ENCODE measurements at regions not wholly inside any gene's neighbourhood (a gene's known extent, or its start where the extent isn't known, plus 50 kb on each side); places are given as distances from the start of the nearest gene placed in this dataset.

DNA sequence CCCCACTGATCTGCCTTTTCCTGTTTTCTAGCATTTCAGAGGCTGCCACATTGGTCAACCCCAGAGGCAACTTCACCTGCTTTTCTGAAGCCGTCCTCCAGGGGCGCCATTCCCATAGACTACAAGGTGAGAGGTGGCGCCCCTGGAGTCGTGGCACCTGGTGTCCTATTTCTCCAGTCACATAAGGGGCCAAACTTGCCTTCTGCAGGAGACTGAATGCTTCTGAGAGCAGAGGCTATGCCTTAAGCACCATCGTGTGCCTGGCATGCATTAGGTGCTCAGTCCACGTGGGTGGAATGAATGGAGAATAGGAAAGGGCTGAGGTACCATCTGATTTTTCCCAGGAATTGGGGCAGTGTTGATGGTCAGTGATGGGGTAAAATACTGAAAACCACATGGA lies 164.8 kb downstream of the HAPSTR1 start:
- peak; percentile 17 for DNase-seq

DNA sequence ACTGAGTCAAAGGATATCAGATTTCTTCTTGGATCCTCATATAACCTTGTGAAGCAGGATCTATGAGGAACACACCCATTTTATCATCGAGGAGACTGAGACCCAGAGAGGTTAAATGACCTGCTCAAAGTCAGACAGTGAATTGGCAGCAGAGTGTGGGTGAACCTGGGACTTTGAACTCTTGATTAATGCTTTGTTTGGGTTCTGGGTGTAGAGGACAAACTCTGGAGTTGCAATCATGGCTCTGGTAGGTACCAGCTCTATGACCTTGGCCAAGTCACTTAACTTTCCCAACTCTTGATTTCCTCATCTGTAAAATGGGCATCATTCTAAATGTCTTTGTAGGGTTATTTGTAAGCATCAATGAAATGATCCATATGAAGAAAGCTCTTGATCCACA lies 166.4 kb downstream of the HAPSTR1 start:
- no peak for DNase-seq

DNA sequence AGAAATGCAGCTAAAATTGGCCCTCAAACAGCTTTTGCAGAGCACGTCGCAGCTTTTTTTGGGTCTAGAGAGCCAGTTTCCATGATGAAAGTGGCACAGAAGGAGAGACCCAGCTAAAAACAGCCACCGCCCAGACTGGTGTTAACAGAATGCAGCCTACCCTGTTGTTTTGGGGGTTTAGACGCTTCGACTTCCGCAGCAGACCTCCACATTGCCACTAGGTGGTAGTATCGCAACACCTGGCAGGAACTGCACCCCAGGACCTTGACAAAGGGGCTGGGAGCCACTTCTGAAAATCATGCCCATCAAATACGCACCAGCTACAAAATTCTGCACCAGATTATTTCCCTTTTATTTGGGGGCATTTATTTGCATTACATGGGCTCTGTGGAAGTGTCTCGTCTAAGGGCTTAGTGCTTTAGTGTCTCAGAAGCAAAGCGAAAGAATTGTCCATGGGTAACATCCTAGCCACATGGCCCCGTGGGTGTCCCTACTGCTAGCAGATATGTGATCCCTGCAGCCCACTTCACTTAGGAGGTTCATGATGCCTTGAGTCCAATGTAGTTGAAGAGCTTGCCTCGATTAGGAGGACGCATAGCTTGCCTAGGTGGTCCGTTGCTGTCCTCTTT lies 167.1 kb downstream of the HAPSTR1 start:
- DNase-seq = no peak

DNA sequence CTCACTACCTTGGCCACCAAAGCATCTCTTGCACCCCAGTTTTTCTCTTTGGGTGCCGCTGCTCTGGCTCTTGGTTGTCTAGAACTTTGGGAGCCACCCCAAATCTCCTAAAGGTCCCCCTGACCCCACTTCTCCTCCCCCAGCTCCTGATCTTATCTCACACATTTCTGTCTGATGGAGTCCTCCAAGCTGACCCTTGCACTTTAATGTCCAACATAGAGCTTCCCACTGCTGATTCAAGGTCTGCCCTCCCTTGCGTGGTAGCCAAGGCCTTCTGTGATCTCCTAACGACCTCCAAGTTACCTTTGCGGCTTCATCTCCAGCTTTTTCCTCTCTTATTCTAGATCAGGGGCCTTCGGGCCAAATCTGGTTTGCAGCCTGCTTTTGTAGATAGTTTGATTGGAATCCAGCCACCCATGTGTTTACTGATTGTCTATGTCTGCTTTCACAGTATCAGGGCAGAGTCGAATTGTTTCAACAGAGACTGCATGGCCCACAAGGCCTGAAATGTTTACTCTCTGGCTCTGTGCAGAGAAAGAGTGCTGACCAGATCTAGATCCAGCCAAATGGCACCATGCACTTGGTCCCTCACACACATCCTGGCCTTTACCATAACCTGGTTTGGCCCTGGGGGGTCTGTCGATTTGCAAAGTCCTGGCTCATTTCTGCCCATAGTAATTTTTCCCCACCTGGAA lies 168.6 kb downstream of the HAPSTR1 start:
- DNase-seq = no peak

DNA sequence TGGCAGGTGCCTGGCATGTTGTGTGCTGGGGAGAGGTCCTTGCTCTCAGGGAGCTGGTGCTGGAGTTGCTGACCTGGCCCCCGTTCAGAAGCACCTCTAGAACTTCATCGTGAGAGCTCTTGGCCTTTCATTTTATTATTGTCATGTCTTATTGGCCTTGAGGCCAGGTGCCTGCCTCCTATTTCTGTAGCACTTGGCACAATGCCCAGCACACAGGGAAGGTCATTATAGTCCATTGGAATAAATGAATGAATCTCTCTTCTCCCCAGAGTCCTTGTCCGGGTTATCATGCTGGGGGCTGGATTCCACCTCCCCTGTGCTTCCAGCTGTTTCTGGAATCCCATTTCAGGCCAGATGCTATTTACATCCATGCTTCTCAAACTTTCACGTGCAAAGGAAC lies 169.2 kb downstream of the HAPSTR1 start:
- DNase-seq = no peak

DNA sequence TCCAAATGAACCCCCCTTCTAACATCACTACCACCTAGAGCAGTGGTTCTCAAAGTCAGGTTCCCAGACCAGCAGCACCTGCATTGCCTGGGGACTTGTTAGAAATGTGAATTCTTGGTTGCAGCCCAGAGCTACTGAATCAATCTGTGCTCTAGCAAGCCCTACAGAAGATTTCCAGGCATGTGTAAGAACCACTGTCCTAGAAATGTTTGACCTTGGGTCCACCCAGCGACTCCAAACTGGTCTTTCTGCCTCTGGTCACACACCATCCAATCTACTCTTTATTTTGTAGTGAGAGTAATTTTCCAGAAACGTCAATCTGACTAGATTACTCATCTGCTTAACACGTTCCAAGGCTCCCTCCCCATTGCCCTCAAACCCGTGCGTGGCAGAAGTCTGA lies 169.9 kb downstream of the HAPSTR1 start:
- DNase-seq = no peak

DNA sequence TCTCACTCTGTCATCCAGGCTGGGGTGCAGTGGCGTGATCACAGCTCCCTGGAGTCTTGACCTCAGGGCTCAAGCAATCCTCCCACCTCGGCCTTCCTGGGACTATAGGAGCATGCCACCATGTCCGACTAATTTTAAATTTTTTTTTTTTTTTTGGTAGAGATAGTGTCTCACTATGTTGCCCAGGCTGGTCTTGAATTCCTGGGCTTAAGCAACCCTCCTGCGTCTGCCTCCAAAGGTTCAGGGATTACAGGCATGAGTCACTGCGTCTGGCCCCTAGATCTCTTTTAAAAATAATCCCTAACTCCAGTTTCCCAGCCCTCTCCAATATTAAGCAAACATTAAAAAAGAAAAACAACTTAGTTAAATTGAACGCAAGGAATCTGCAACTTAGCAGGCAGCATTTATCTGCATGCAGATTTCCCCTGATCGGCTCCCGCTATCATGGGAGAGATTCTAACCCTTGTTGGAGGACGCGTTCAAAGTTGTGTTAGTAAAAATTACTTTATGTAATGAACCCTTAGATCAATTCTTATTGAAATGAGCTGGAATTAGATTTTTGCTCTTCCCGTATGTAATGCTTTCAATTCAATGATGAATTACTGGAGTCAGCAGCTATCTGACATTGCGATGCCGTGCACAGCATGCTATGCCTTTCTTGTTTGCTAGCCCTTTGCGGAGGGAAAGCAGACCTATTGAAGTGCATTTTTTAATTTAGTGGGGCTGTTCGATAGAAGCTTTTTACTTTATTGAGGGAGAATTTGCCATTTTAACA lies 171.7 kb downstream of the HAPSTR1 start:
- DNase-seq = no peak

DNA sequence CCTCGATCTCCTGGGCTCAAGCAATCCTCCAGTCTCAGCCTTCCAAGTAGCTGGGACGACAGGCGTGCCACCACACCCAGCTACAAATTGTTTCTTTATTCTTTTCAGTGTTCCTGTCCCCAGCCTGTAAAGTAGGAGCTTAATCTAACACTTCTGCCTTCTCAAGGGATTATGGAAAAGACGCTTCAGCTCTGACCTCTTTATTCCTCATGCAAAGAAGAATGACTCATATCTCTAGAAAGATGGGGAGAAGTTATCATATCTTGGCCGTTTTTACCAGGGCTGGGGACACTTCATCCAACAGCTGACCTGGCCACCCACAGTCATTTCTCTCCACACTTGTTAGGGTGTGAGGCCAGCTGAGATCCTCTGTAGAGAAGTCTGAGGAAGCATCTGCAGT lies 172.6 kb downstream of the HAPSTR1 start:
- DNase-seq = no peak

DNA sequence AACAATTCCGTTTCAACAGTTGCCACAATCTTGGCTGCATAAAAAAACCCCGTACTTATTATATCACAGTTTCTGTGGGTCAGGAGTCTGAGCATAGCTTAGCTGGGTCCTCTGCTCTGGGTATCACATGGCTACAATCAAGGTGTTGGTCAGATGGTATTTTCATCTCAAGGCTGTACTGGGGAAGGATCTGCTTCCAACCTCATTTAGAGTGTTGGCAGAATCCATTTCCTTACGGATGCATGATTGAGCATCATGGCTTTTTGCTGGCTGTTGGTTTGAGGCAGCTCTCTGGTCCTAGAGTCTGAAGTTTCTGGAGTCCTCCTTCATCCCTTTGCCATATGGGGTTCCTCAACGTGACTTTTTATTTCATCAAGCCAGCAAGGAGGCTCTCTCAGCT lies 177.0 kb downstream of the HAPSTR1 start:
- DNase-seq = no peak

DNA sequence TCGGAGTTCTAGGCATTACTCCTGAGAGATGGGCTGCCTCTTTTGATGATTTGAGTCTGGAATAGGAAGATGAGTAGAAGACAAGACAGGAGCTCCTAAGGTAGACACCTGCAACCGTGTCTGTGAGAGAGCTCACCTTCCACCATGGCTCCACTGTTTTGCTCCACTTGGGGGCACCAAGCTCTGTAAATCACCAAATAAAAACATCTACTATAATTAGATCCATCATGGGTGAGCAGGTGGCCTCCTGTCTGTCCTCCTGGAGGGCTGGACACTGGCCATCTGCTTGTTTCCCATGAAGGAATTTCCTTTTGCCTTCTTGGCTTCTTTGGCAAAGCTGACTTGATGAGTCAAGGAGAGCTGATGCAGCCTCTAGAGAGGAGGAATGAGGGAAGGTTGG lies 179.0 kb downstream of the HAPSTR1 start:
- no peak for DNase-seq

DNA sequence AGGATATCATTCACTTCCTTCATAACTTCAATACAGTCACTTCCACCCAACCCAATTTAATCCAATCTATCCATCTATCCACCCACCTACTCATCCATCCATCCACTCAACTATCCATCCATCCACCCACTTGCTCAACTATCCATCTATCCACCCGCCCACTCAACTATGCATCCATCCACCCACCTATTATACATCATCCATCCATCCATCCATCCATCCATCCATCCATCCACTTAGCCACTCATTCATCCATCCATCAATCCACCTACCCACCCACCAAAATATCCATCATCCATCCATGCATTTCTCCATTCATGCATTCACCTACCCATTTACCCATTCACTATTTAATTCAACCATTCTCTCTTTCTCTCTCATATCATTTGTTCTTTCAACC lies 179.5 kb downstream of the HAPSTR1 start:
- DNase-seq = no peak

DNA sequence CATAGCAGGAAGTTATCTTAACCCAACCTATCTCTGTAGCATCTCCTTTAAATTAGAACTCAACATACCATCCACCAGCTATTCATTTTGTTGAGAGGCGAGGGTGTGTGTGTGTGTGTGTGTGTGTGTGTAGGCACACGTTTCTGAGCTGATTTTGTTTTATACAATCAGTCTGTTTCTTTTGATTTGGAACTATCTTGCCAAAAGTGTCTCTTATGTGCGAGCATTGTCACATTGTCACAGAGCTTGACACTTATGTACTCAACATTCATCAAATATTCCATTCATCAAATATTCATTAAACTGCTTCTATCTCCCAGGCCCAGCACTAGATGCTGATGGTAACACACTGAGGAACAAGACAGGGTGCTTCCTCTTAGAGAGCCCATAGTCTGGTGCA lies 180.4 kb downstream of the HAPSTR1 start:
- no peak for DNase-seq

DNA sequence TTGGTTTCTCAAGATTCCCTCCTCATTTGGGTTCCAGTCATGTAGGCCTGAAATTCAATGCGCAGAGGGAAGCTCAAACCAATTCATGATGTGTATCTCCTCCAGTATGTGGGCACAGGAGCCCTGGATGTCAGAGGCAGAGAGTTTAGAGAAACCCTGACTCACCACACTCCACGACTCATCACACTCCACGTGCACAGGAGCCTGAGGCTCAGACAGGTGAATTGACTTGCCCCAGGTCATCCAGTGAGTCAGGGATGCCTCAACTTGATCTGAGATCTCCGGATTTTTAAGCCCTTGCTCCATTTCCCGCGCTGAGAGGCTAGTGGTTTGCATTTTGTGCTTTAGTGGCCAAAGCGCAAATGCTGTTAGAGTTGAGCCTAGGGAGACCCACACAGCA lies 183.9 kb downstream of the HAPSTR1 start:
- no peak for DNase-seq

DNA sequence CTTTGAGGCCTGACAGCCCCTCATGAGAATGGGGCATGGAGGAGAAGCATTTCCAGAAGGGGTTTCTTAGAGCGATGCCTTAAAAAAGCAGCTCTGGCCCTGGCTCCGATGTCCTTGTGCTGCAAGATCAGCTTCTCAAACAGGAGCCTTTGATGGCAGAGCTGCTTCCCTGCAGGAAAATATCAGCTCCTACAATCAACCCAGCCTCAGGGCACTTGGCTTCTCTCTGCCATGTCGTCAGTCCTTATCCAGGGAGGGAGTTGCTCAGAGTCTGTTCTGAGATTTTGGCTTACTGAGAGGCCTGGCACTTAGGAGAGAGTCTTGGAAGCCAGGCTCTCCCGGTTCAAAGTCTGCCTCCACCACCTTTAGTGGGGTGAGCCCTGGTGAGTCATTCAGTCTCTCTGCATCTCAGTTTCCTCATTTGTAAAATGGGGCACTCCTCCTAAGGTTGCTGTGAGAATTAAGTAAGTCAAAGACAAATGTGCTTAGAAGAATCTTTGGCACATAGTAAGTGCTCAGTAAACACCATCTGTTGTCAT lies 184.4 kb downstream of the HAPSTR1 start:
- no peak for DNase-seq

DNA sequence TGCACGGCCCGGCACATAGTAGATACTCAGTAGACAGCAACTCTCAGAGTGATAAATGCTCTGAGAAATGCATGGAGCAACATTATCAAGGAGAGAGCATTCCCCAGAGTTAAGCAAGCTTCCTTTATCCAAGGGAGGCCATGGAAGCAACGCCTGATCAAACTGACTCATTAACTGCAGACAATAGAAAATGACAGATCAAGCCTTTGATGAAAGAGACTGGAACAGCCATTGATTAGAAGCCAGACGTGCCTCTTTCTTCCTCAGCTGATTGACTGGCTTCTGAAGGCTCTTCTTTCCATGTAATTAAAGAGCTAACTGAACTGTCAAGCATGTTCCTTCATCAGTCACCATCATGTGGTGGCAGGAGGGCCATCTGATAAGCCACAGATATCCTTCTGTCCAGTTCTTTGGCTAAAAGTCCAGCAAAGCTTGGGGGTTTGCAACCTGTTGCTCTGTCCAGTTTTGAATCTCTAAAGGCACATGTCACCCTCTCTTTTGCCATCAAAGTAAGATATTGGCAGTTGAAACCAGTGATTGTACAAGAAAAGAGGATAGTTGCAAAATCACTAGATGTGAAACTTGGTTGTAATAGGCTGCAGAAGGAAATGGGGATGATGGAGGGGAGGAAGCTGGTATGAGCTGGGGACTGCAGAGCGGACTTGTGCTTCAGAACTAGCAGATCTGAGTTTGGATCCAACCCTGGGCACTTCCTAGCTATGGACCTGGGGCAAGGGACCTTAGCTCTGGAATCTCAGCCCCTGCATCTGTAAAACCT lies 188.0 kb downstream of the HAPSTR1 start:
- DNase-seq = no peak

DNA sequence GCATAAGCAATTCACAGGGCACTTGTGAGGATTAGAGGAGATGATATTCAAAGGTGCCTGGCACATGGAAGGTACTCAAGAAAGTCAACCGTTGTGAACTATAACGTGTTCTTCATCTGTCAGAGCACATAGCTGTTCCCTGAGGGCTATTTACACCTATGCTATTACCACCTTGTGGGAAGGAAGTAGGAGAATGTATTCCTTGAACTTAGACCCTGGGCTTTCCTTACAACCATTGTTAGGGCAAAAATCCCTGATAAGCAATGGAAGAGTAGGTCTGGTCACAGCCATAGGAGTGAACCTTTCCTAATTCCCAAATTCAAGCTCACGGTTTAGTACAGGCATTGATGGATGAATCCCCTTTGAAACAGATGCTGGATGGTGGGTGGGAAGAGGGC lies 188.6 kb downstream of the HAPSTR1 start:
- no peak for DNase-seq

DNA sequence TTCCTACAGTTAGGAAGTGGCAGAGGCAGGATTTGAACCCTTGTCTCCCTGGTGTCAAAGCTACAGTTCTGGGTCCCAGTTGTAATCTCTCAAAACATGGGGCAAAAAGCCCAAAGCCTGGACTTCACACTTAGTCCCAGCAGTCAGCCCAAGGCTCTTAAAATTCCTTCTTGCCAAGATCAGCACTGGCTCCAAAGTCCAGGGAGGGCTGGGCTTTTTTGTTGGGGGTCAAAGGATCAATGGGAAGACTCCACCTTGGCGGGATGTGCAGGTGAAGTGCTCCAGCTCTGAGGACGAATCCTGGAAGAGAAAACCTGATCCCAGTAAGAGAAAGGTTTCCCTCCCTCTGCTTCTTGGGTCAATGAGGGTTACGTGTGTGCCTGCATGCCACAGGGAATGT lies 195.5 kb downstream of the HAPSTR1 start:
- DNase-seq = no peak

DNA sequence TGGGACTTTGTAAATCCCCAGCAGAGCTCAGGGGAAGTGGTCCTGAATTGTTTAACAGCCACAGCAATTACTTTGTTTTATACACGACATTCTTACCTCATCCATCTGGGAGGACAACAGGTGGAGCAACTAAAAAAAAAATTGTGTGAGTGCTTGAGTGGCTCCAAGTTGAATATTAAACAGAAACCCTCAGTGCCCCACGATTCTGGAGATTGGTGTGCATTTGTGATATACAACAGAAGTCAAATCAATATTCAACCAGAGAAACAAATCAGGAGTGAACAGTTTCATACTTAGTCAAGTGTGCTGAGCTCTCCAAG lies 204.8 kb downstream of the HAPSTR1 start:
- no peak for DNase-seq

DNA sequence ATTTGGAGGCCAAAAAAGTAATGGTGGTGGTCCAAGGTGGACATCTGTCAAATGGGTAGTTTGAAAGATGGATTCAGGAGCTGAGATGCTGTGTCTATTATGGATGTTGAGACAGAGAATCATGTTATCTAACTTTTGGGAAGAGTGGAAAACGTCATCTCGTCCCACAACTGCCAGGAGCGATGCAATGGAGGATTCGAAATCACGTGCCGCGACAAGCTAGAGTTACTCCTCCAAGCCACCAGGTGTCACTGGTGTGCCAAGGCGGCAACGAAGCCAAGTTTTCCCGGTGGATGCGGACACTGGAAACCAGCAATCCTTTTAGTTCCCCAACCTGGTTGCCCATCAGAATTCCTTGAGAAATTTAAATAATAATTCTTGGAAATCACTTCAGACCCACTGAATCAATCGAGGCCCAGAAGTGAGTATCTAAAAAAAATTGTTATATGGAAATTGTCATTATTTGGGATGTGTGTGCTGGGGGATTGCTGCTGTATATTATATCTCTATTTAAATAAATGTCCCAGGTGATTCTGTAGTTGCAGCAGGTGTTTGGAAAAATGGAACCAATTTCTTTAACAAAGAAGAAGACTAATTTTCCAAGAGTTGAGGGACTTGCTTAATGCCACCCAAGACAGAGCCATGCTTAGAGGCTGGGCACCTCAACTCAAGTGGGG lies 206.1 kb downstream of the HAPSTR1 start:
- DNase-seq = no peak

DNA sequence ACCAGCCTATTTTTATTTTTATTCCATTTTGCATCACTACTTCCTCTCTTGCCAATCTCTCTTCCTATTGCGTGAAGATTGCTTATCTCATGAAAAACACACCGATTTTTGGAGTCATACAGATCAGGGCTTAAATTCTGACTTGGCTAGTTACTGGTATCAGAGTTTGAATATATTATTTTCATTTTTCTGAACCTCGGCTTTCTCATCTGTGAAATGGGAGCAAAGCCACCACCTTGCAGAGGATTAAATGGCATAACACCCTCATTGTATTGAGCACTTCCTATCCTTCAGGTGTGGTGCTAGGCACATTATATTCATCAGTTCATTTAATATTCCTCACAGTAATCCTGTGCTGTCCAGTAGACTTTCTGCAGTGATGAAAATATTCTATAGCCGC lies 208.8 kb downstream of the HAPSTR1 start:
- no peak for DNase-seq

DNA sequence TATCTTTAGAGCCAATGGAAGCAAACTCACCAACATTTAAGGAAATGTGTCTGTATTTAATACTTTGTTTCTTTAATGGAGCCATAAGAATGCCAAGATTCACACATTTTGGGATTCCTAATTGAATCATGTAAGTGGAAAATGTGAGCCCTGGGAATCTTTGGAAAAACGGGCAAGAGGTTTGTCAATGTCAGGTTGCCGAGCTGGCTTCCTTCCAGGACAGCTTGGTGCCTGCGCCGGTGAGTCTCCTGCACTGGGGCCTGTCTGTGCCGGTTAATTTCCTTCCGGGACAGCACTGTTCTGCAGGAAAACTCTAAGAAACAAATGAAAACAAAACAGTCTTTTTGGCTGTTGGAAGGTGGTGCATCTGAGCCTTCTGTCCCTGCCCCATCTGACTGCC lies 210.6 kb downstream of the HAPSTR1 start:
- DNase-seq = no peak

DNA sequence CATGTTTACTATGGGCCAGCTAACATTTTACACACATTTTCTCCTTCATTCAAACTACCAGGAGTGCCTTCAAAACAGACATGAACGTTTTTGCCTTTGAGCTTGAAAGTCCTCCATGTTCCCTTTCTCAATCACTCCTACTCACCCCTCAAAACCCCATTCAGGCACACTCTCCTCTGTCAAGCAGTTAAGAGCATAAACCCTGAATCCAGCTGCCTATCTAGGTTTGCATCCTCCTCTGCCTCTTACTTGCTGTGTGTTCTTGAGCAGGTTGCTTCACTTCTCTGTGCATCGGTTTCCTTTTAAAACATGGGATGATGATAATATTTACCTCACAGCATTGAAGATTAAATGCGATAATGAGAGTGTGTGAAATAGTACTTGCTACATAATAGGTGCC lies 215.3 kb downstream of the HAPSTR1 start:
- no peak for DNase-seq

DNA sequence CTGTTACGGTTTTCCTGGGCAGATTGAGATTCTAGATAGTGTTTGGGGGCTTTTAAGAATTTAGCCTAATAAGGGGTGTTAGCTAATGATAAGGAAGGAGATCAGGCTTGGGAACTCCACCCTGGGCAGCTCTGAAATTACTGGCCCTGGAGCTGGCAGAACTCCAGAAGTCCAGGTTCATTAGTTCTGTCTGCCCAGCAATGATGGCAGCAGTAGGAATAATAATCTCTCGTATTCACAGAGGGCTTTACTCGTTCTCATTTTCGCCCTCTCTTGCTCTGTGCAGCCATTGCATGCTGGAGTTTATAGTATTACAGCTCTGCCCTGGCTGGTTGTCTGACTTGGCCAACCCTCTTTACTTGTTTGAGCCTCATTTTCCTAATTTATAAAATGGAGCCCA lies 216.0 kb downstream of the HAPSTR1 start:
- no peak for DNase-seq

All from stimulated activated CD4-positive, alpha-beta T cell treated with anti-CD3 and anti-CD28 coated beads, Interleukin-4, amount 100 ng/mL, for 1 hour (primary cell).